NB4 (cell line): ENCODE measurements at regions not wholly inside any gene's neighbourhood (a gene's known extent, or its start where the extent isn't known, plus 50 kb on each side); places are given as distances from the start of the nearest gene placed in this dataset.

Experiments
- POLR2A ChIP-seq: IDR thresholded peaks from 2 replicates; pipeline ENCODE4 v1.6.1; 2011; ENCODE audit warnings: mild to moderate bottlenecking; ENCODE audit not compliant: insufficient read length; ENCODE audit errors: extremely low read depth
- TF ChIP-seq, protein P1 (sequence below): IDR thresholded peaks from one replicate; pipeline ENCODE4 v1.5.1; 2012; ENCODE audit warnings: low read depth, low read length
- TF ChIP-seq, protein P2 (sequence below): IDR thresholded peaks from 2 replicates; pipeline ENCODE4 v1.6.1; 2011; ENCODE audit warnings: low read depth, low read length

DNA sequence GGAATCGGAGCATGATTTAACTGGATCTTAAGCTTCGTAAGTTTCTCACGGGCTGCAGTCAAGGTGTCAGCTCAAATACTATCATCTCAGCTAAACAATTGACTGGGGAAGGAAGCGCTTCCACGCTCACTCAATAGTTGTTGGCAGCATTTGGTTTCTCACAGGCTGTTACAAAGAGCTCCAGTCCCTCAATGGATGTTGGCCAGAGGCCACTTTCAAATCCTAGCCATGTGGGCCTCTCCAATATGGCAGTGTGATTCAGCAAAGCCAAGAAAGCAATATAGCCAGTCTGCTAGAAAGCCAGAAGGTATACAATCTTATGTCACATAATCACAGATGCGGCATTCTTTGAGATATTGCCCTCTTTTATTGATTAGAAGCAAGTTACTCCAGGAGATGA, 98.3 kb upstream of the PHACTR1 start:
- TF ChIP-seq, protein P1, sequence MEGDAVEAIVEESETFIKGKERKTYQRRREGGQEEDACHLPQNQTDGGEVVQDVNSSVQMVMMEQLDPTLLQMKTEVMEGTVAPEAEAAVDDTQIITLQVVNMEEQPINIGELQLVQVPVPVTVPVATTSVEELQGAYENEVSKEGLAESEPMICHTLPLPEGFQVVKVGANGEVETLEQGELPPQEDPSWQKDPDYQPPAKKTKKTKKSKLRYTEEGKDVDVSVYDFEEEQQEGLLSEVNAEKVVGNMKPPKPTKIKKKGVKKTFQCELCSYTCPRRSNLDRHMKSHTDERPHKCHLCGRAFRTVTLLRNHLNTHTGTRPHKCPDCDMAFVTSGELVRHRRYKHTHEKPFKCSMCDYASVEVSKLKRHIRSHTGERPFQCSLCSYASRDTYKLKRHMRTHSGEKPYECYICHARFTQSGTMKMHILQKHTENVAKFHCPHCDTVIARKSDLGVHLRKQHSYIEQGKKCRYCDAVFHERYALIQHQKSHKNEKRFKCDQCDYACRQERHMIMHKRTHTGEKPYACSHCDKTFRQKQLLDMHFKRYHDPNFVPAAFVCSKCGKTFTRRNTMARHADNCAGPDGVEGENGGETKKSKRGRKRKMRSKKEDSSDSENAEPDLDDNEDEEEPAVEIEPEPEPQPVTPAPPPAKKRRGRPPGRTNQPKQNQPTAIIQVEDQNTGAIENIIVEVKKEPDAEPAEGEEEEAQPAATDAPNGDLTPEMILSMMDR, result no peak
- TF ChIP-seq POLR2A, result no peak
- TF ChIP-seq, protein P2, sequence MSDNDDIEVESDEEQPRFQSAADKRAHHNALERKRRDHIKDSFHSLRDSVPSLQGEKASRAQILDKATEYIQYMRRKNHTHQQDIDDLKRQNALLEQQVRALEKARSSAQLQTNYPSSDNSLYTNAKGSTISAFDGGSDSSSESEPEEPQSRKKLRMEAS, result no peak
